HFFc6 (cell line): ENCODE measurements at regions not wholly inside any gene's neighbourhood (a gene's known extent, or its start where the extent isn't known, plus 50 kb on each side); places are given as distances from the start of the nearest gene placed in this dataset.
"Not testable (repeated sequence)": the region's sequence is repeated elsewhere in the genome, so short reads cannot be mapped to it uniquely, and the experiment has no call there.

Experiments used
- DNase-seq: peaks from one replicate; pipeline ENCODE4 v3.0.0-alpha.2; 2018
- H3K27ac Mint-ChIP-seq: 2 replicates; pipeline ENCODE4 v1.8.0; 2020; ENCODE audit warnings: mild to moderate bottlenecking, mixed read lengths
- H3K27me3 Mint-ChIP-seq: 2 replicates; pipeline ENCODE4 v1.8.0; 2021; ENCODE audit warnings: mild to moderate bottlenecking, moderate library complexity, mixed read lengths; ENCODE audit not compliant: insufficient read depth
- H3K36me3 Mint-ChIP-seq: 2 replicates; pipeline ENCODE4 v1.8.0; 2021; ENCODE audit warnings: low read depth, mixed read lengths
- H3K4me1 Mint-ChIP-seq: 2 replicates; pipeline ENCODE4 v1.8.0; 2020; ENCODE audit warnings: low read depth, mixed read lengths
- H3K4me3 Mint-ChIP-seq: 2 replicates; pipeline ENCODE4 v1.8.0; 2020; ENCODE audit warnings: mild to moderate bottlenecking, moderate library complexity, mixed read lengths
- H3K9me3 Mint-ChIP-seq: 2 replicates; pipeline ENCODE4 v1.8.0; 2020; ENCODE audit warnings: mild to moderate bottlenecking, mixed read lengths
- CTCF ChIP-seq: fragments of 200-600 bp; sonication (generic); IDR thresholded peaks from 2 replicates; pipeline ENCODE4 v1.5.0; 2021; ENCODE audit warnings: antibody characterized with exemption, mild to moderate bottlenecking

- Mint-ChIP-seq H3K27me3 (no peaks in the 10 kb centered on the region; the same call in 1 of the 2 replicates), H3K36me3 (no peaks in the 10 kb centered on the region), H3K4me3 (no peak overlapping the region), H3K4me1 (no peaks in the 10 kb centered on the region), H3K9me3 (no peaks in the 10 kb centered on the region), H3K27ac (no peak overlapping the region)
- DNase-seq = no peak
- TF ChIP-seq CTCF = no peak
Measured at GRCh38 chr7:13106513-13106912, 419.1 kb downstream of the ARL4A start.

GRCh38 chr7:13107291-13107690, 419.9 kb downstream of the ARL4A start:
- no peak overlapping the region for H3K27ac Mint-ChIP-seq
- no peak overlapping the region for H3K4me3 Mint-ChIP-seq
- no peak for DNase-seq
- no peaks in the 10 kb centered on the region for H3K4me1 Mint-ChIP-seq
- H3K36me3 Mint-ChIP-seq = no peaks in the 10 kb centered on the region
- H3K9me3 Mint-ChIP-seq = no peaks in the 10 kb centered on the region
- H3K27me3 Mint-ChIP-seq = no peaks in the 10 kb centered on the region; the same call in 1 of the 2 replicates
- TF ChIP-seq CTCF = no peak

GRCh38 chr7:13108061-13108460, 420.6 kb downstream of the ARL4A start:
- Mint-ChIP-seq H3K27me3 (no peaks in the 10 kb centered on the region; the same call in 1 of the 2 replicates), H3K4me3 (no peak overlapping the region), H3K27ac (no peak overlapping the region), H3K9me3 (no peaks in the 10 kb centered on the region), H3K36me3 (no peaks in the 10 kb centered on the region), H3K4me1 (no peaks in the 10 kb centered on the region)
- DNase-seq = no peak
- no peak for TF ChIP-seq CTCF

- no peak overlapping the region for H3K4me3 Mint-ChIP-seq
- no peak for DNase-seq
- no peaks in the 10 kb centered on the region; the same call in 1 of the 2 replicates for H3K27me3 Mint-ChIP-seq
- H3K27ac Mint-ChIP-seq = no peak overlapping the region
- H3K36me3 Mint-ChIP-seq = no peaks in the 10 kb centered on the region
- no peaks in the 10 kb centered on the region for H3K9me3 Mint-ChIP-seq
- no peak for TF ChIP-seq CTCF
- H3K4me1 Mint-ChIP-seq = no peaks in the 10 kb centered on the region
Measured at GRCh38 chr7:13109201-13109600, 421.8 kb downstream of the ARL4A start.

- no peaks in the 10 kb centered on the region; the same call in 1 of the 2 replicates for H3K27me3 Mint-ChIP-seq
- H3K4me1 Mint-ChIP-seq = peaks cover 6% of the 10 kb centered on the region
- TF ChIP-seq CTCF = no peak
- H3K4me3 Mint-ChIP-seq = no peak overlapping the region
- no peak overlapping the region for H3K27ac Mint-ChIP-seq
- H3K9me3 Mint-ChIP-seq = no peaks in the 10 kb centered on the region
- no peak for DNase-seq
- no peaks in the 10 kb centered on the region for H3K36me3 Mint-ChIP-seq
Measured at GRCh38 chr7:13110107-13110506, 422.7 kb downstream of the ARL4A start.

- Mint-ChIP-seq H3K36me3 (no peaks in the 10 kb centered on the region), H3K9me3 (no peaks in the 10 kb centered on the region), H3K4me3 (no peak overlapping the region), H3K4me1 (peaks cover 17% of the 10 kb centered on the region), H3K27ac (no peak overlapping the region), H3K27me3 (no peaks in the 10 kb centered on the region; the same call in 1 of the 2 replicates)
- DNase-seq = no peak
- TF ChIP-seq CTCF = no peak
Measured at GRCh38 chr7:13111230-13111629, 423.8 kb downstream of the ARL4A start.

- H3K9me3 Mint-ChIP-seq, H3K27me3 Mint-ChIP-seq, DNase-seq, H3K27ac Mint-ChIP-seq, H3K36me3 Mint-ChIP-seq, H3K4me3 Mint-ChIP-seq: not testable (repeated sequence)
- peaks cover 18% of the 10 kb centered on the region for H3K4me1 Mint-ChIP-seq
Measured at GRCh38 chr7:13114240-13114639, 426.8 kb downstream of the ARL4A start.
